ENCODE measurements at regions not wholly inside any gene's neighbourhood (a gene's known extent, or its start where the extent isn't known, plus 50 kb on each side); places are given as distances from the start of the nearest gene placed in this dataset.

DNA sequence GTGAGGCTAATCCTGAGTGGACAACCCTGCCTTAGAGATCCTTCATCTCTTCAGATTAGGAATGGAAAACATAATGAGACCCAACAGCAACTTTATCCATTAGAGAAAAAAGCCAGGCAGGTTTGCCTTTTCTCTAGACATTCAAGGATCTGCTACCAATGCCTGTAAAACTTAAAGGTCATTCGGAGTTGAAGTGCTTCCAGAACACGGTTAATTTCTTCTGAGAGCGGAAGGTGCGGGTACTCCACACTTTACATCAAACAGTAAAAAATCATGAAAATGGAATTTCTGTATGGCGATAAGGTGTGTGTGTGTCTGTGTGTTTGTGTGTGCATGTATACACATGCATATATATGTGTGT lies 65.2 kb upstream of the PRKACB start:
- no peak for TF ChIP-seq EZH2 (IDR thresholded peaks at IDR 0.05; ENCODE audit: borderline replicate concordance, low read depth, low read length, poor library complexity, severe bottlenecking)
- TF ChIP-seq, protein P1, sequence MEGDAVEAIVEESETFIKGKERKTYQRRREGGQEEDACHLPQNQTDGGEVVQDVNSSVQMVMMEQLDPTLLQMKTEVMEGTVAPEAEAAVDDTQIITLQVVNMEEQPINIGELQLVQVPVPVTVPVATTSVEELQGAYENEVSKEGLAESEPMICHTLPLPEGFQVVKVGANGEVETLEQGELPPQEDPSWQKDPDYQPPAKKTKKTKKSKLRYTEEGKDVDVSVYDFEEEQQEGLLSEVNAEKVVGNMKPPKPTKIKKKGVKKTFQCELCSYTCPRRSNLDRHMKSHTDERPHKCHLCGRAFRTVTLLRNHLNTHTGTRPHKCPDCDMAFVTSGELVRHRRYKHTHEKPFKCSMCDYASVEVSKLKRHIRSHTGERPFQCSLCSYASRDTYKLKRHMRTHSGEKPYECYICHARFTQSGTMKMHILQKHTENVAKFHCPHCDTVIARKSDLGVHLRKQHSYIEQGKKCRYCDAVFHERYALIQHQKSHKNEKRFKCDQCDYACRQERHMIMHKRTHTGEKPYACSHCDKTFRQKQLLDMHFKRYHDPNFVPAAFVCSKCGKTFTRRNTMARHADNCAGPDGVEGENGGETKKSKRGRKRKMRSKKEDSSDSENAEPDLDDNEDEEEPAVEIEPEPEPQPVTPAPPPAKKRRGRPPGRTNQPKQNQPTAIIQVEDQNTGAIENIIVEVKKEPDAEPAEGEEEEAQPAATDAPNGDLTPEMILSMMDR (conservative IDR thresholded peaks at IDR 0.05; ENCODE audit: low read depth, low read length), result no peak
